ENCODE measurements at regions not wholly inside any gene's neighbourhood (a gene's known extent, or its start where the extent isn't known, plus 50 kb on each side); places are given as distances from the start of the nearest gene placed in this dataset.

GRCh38 chr2:129711816-129712675 is 267.4 kb upstream of the RAB6C start:
- H3K9me1 ChIP-seq (ENCODE audit: control insufficient read depth, extremely low read depth, insufficient read depth, low read length), result no peaks in the 10 kb centered on the region
- dilution Hi-C loops (cut with MboI; ENCODE audit: extremely low pct_ligation_motif_present, low sequenced_read_pairs), result no loop called here
- no peaks in the 10 kb centered on the region for H3K9me3 ChIP-seq (ENCODE audit: control insufficient read depth, low read depth, low read length)
- H3K27ac ChIP-seq (ENCODE audit: control insufficient read depth, insufficient read depth, low read length), result no peak overlapping the region
- H4K20me1 ChIP-seq (ENCODE audit: control insufficient read depth, extremely low read depth, insufficient read depth, low read length), result no peaks in the 10 kb centered on the region
- no peaks in the 10 kb centered on the region for H3K36me3 ChIP-seq (ENCODE audit: control insufficient read depth in 2 of 2, extremely low read depth in 1 of 2, insufficient read depth in 2 of 2, low read length in 2 of 2)
- no peaks in the 10 kb centered on the region for H3K27me3 ChIP-seq (ENCODE audit: control insufficient read depth, extremely low read depth, insufficient read depth, low read length)
- no peak overlapping the region for H3K4me3 ChIP-seq (ENCODE audit: control insufficient read depth in 2 of 3, extremely low read depth in 1 of 3, insufficient read depth in 2 of 3, low read depth in 1 of 3, low read length in 3 of 3)
- FAIRE-seq (no peak), DNase-seq (ENCODE audit: low read depth, low spot score) (no peak)
- no peaks in the 10 kb centered on the region for H3K79me2 ChIP-seq (ENCODE audit: control insufficient read depth, insufficient read depth, low read length)
- no peak overlapping the region for H3K9ac ChIP-seq (ENCODE audit: control insufficient read depth, extremely low read depth, insufficient read depth, low read length)
- no peak overlapping the region for H2AFZ ChIP-seq (ENCODE audit: control insufficient read depth, low read length)
- H3K4me2 ChIP-seq (ENCODE audit: control insufficient read depth, extremely low read depth, insufficient read depth, low read depth, low read length), result no peak overlapping the region
- no peaks in the 10 kb centered on the region for H3K4me1 ChIP-seq (ENCODE audit: control insufficient read depth, extremely low read depth, insufficient read depth, low read length)
- TF ChIP-seq EZH2 (IDR thresholded peaks at IDR 0.05; ENCODE audit: low read length), result no peak
- no peak for TF ChIP-seq CTCF (optimal IDR thresholded peaks at IDR 0.05 in 1 of 3, IDR thresholded peaks at IDR 0.05 in 1 of 3, conservative IDR thresholded peaks at IDR 0.05 in 1 of 3; ENCODE audit: extremely low read depth in 1 of 3, insufficient read depth in 2 of 3, low read length in 3 of 3)

GRCh38 chr2:129712676-129712985 is 266.8 kb upstream of the RAB6C start:
- H3K9me3 ChIP-seq (ENCODE audit: control insufficient read depth, low read depth, low read length), result no peaks in the 10 kb centered on the region
- H4K20me1 ChIP-seq (ENCODE audit: control insufficient read depth, extremely low read depth, insufficient read depth, low read length), result no peaks in the 10 kb centered on the region
- TF ChIP-seq EZH2 (IDR thresholded peaks at IDR 0.05; ENCODE audit: low read length) (no peak), CTCF (optimal IDR thresholded peaks at IDR 0.05 in 1 of 3, IDR thresholded peaks at IDR 0.05 in 1 of 3, conservative IDR thresholded peaks at IDR 0.05 in 1 of 3; ENCODE audit: extremely low read depth in 1 of 3, insufficient read depth in 2 of 3, low read length in 3 of 3) (no peak)
- no peaks in the 10 kb centered on the region for H3K9me1 ChIP-seq (ENCODE audit: control insufficient read depth, extremely low read depth, insufficient read depth, low read length)
- no peak overlapping the region for H3K4me2 ChIP-seq (ENCODE audit: control insufficient read depth, extremely low read depth, insufficient read depth, low read depth, low read length)
- no peak for DNase-seq (ENCODE audit: low read depth, low spot score)
- no peaks in the 10 kb centered on the region for H3K79me2 ChIP-seq (ENCODE audit: control insufficient read depth, insufficient read depth, low read length)
- FAIRE-seq, result no peak
- no peak overlapping the region for H3K4me3 ChIP-seq (ENCODE audit: control insufficient read depth in 2 of 3, extremely low read depth in 1 of 3, insufficient read depth in 2 of 3, low read depth in 1 of 3, low read length in 3 of 3)
- H2AFZ ChIP-seq (ENCODE audit: control insufficient read depth, low read length), result no peak overlapping the region
- no peak overlapping the region for H3K27ac ChIP-seq (ENCODE audit: control insufficient read depth, insufficient read depth, low read length)
- peaks cover 4% of the 10 kb centered on the region for H3K27me3 ChIP-seq (ENCODE audit: control insufficient read depth, extremely low read depth, insufficient read depth, low read length)
- dilution Hi-C loops (cut with MboI; ENCODE audit: extremely low pct_ligation_motif_present, low sequenced_read_pairs), result no loop called here
- H3K9ac ChIP-seq (ENCODE audit: control insufficient read depth, extremely low read depth, insufficient read depth, low read length), result no peak overlapping the region
- no peaks in the 10 kb centered on the region for H3K36me3 ChIP-seq (ENCODE audit: control insufficient read depth in 2 of 2, extremely low read depth in 1 of 2, insufficient read depth in 2 of 2, low read length in 2 of 2)
- no peaks in the 10 kb centered on the region for H3K4me1 ChIP-seq (ENCODE audit: control insufficient read depth, extremely low read depth, insufficient read depth, low read length)
